ENCODE measurements at regions not wholly inside any gene's neighbourhood (a gene's known extent, or its start where the extent isn't known, plus 50 kb on each side); places are given as distances from the start of the nearest gene placed in this dataset.

GRCh38 chr5:74969726-74970125, 82.6 kb downstream of the GCNT4 start:
- Histone ChIP-seq H3K27me3 (no peaks in the 10 kb centered on the region), H3K4me3 (no peak overlapping the region), H3K4me1 (no peaks in the 10 kb centered on the region), H3K9me3 (no peaks in the 10 kb centered on the region), H3K27ac (no peak overlapping the region), H3K36me3 (no peaks in the 10 kb centered on the region)
- ATAC-seq, result no peak
- in situ Hi-C loops (cut with MboI; ENCODE audit: low sequenced_read_pairs in 4 of 4), result no loop called here
- TF ChIP-seq CTCF (IDR thresholded peaks at IDR 0.05 in 4 of 5, conservative IDR thresholded peaks at IDR 0.05 in 1 of 5) (no peak), POLR2A (IDR thresholded peaks at IDR 0.05) (no peak)
- no peak for DNase-seq
- intact Hi-C loops (cut with DNase I; ENCODE audit: low total_unique reads), result no loop called here

GRCh38 chr5:74966141-74967026, 86.0 kb downstream of the GCNT4 start:
- TF ChIP-seq CTCF (IDR thresholded peaks at IDR 0.05 in 4 of 5, conservative IDR thresholded peaks at IDR 0.05 in 1 of 5), result no peak
- TF ChIP-seq POLR2A (IDR thresholded peaks at IDR 0.05), result no peak
- no peaks in the 10 kb centered on the region for H3K27me3 ChIP-seq
- H3K4me1 ChIP-seq, result no peaks in the 10 kb centered on the region
- no peak overlapping the region for H3K27ac ChIP-seq
- in situ Hi-C loops (cut with MboI; ENCODE audit: low sequenced_read_pairs in 4 of 4) (no loop called here), intact Hi-C loops (cut with DNase I; ENCODE audit: low total_unique reads) (no loop called here)
- no peaks in the 10 kb centered on the region for H3K36me3 ChIP-seq
- H3K4me3 ChIP-seq, result no peak overlapping the region
- DNase-seq (no peak), ATAC-seq (no peak)
- H3K9me3 ChIP-seq, result no peaks in the 10 kb centered on the region

- in situ Hi-C loops (cut with MboI; ENCODE audit: low sequenced_read_pairs in 4 of 4), result no loop called here
- no peaks in the 10 kb centered on the region for H3K27me3 ChIP-seq
- H3K27ac ChIP-seq, result no peak overlapping the region
- ATAC-seq (no peak), DNase-seq (no peak)
- no peak for TF ChIP-seq CTCF (IDR thresholded peaks at IDR 0.05 in 4 of 5, conservative IDR thresholded peaks at IDR 0.05 in 1 of 5)
- no peak for TF ChIP-seq POLR2A (IDR thresholded peaks at IDR 0.05)
- intact Hi-C loops (cut with DNase I; ENCODE audit: low total_unique reads), result no loop called here
- no peaks in the 10 kb centered on the region for H3K36me3 ChIP-seq
- no peak overlapping the region for H3K4me3 ChIP-seq
- H3K9me3 ChIP-seq, result no peaks in the 10 kb centered on the region
- H3K4me1 ChIP-seq, result no peaks in the 10 kb centered on the region
These were observed 89.0 kb downstream of the GCNT4 start for GRCh38 chr5:74963407-74963806.

- in situ Hi-C loops (cut with MboI; ENCODE audit: low sequenced_read_pairs in 4 of 4), result no loop called here
- H3K27ac ChIP-seq, result no peak overlapping the region
- no peak overlapping the region for H3K4me3 ChIP-seq
- no peaks in the 10 kb centered on the region for H3K36me3 ChIP-seq
- no peaks in the 10 kb centered on the region for H3K27me3 ChIP-seq
- ATAC-seq (no peak), DNase-seq (no peak)
- H3K9me3 ChIP-seq, result no peaks in the 10 kb centered on the region
- intact Hi-C loops (cut with DNase I; ENCODE audit: low total_unique reads), result no loop called here
- H3K4me1 ChIP-seq, result no peaks in the 10 kb centered on the region
- no peak for TF ChIP-seq POLR2A (IDR thresholded peaks at IDR 0.05)
- TF ChIP-seq CTCF (IDR thresholded peaks at IDR 0.05 in 4 of 5, conservative IDR thresholded peaks at IDR 0.05 in 1 of 5), result no peak
These were observed 91.7 kb upstream of the FAM169A start for GRCh38 chr5:74957906-74958305.

All from gastrocnemius medialis (tissue), 4 donors.